ENCODE measurements at regions not wholly inside any gene's neighbourhood (a gene's known extent, or its start where the extent isn't known, plus 50 kb on each side); places are given as distances from the start of the nearest gene placed in this dataset.
"Not testable (repeated sequence)": the region's sequence is repeated elsewhere in the genome, so short reads cannot be mapped to it uniquely, and the experiment has no call there.

GRCh38 chr10:77740396-77740795, 102.8 kb upstream of the KCNMA1 start:
- H3K9me3 ChIP-seq (ENCODE audit: control insufficient read depth, low read length); H3K27ac ChIP-seq (ENCODE audit: low read depth, low read length, severe bottlenecking): not testable (repeated sequence)
- WGBS, 2 experiments (ENCODE audit: insufficient coverage in 2 of 2), result 88 to 100% methylated on average over 1 to 2 of the region's 3 CpGs

GRCh38 chr10:77738496-77739158, 101.0 kb upstream of the KCNMA1 start:
- 100% methylated on average over 1 of the region's 2 CpGs for WGBS, 2 experiments (ENCODE audit: insufficient coverage in 2 of 2)

More at GRCh38 chr10:77740396-77740795, 102.8 kb upstream of the KCNMA1 start:
- not testable (repeated sequence) for H3K4me3 ChIP-seq (ENCODE audit: extremely low read depth, insufficient read depth, low read length, poor library complexity, severe bottlenecking); H3K4me1 ChIP-seq (ENCODE audit: control insufficient read depth, insufficient read depth, low read length, poor library complexity, severe bottlenecking); H3K36me3 ChIP-seq (ENCODE audit: control insufficient read depth, insufficient read depth, low read length)

GRCh38 chr10:77737608-77738007, 100.0 kb upstream of the KCNMA1 start:
- Histone ChIP-seq H3K9me3 (ENCODE audit: control insufficient read depth, low read length) (peaks cover 6% of the 10 kb centered on the region), H3K36me3 (ENCODE audit: control insufficient read depth, insufficient read depth, low read length) (no peaks in the 10 kb centered on the region), H3K27ac (ENCODE audit: low read depth, low read length, severe bottlenecking) (no peak overlapping the region), H3K4me1 (ENCODE audit: control insufficient read depth, insufficient read depth, low read length, poor library complexity, severe bottlenecking) (peaks cover 5% of the 10 kb centered on the region), H3K4me3 (ENCODE audit: extremely low read depth, insufficient read depth, low read length, poor library complexity, severe bottlenecking) (no peak overlapping the region)
- 100% methylated on average over 1 of the region's 2 CpGs; no CpG with 5 or more reads in 1 of the 2 experiments for WGBS, 2 experiments (ENCODE audit: insufficient coverage in 2 of 2)

More at GRCh38 chr10:77738496-77739158, 101.0 kb upstream of the KCNMA1 start:
- no peaks in the 10 kb centered on the region for H3K36me3 ChIP-seq (ENCODE audit: control insufficient read depth, insufficient read depth, low read length)
- H3K4me1 ChIP-seq (ENCODE audit: control insufficient read depth, insufficient read depth, low read length, poor library complexity, severe bottlenecking), result peaks cover 5% of the 10 kb centered on the region
- no peak overlapping the region for H3K27ac ChIP-seq (ENCODE audit: low read depth, low read length, severe bottlenecking)
- no peak overlapping the region for H3K4me3 ChIP-seq (ENCODE audit: extremely low read depth, insufficient read depth, low read length, poor library complexity, severe bottlenecking)
- peaks cover 6% of the 10 kb centered on the region for H3K9me3 ChIP-seq (ENCODE audit: control insufficient read depth, low read length)

- not testable (repeated sequence) for H3K4me3 ChIP-seq (ENCODE audit: extremely low read depth, insufficient read depth, low read length, poor library complexity, severe bottlenecking); H3K36me3 ChIP-seq (ENCODE audit: control insufficient read depth, insufficient read depth, low read length); H3K27ac ChIP-seq (ENCODE audit: low read depth, low read length, severe bottlenecking); H3K9me3 ChIP-seq (ENCODE audit: control insufficient read depth, low read length); H3K4me1 ChIP-seq (ENCODE audit: control insufficient read depth, insufficient read depth, low read length, poor library complexity, severe bottlenecking)
- 60 to 79% methylated on average over 2 to 4 of the region's 5 CpGs for WGBS, 2 experiments (ENCODE audit: insufficient coverage in 2 of 2)
Observed at GRCh38 chr10:77735136-77735535, 97.5 kb upstream of the KCNMA1 start.

GRCh38 chr10:77732213-77733003, 94.8 kb upstream of the KCNMA1 start:
- Histone ChIP-seq H3K4me1 (ENCODE audit: control insufficient read depth, insufficient read depth, low read length, poor library complexity, severe bottlenecking) (peaks cover 2% of the 10 kb centered on the region), H3K9me3 (ENCODE audit: control insufficient read depth, low read length) (no peaks in the 10 kb centered on the region), H3K36me3 (ENCODE audit: control insufficient read depth, insufficient read depth, low read length) (no peaks in the 10 kb centered on the region), H3K27ac (ENCODE audit: low read depth, low read length, severe bottlenecking) (no peak overlapping the region), H3K4me3 (ENCODE audit: extremely low read depth, insufficient read depth, low read length, poor library complexity, severe bottlenecking) (no peak overlapping the region)
- WGBS, 2 experiments (ENCODE audit: insufficient coverage in 2 of 2), result 90 to 93% methylated on average over 14 to 16 of the region's 23 CpGs

- Histone ChIP-seq H3K4me1 (ENCODE audit: control insufficient read depth, insufficient read depth, low read length, poor library complexity, severe bottlenecking) (peaks cover 4% of the 10 kb centered on the region), H3K9me3 (ENCODE audit: control insufficient read depth, low read length) (no peaks in the 10 kb centered on the region), H3K27ac (ENCODE audit: low read depth, low read length, severe bottlenecking) (no peak overlapping the region), H3K36me3 (ENCODE audit: control insufficient read depth, insufficient read depth, low read length) (no peaks in the 10 kb centered on the region), H3K4me3 (ENCODE audit: extremely low read depth, insufficient read depth, low read length, poor library complexity, severe bottlenecking) (no peak overlapping the region)
- WGBS, 2 experiments (ENCODE audit: insufficient coverage in 2 of 2), result no CpG with 5 or more reads among the region's 3 CpGs
Observed at GRCh38 chr10:77727481-77727880, 89.9 kb upstream of the KCNMA1 start.

GRCh38 chr10:77726732-77727131, 89.1 kb upstream of the KCNMA1 start:
- H3K4me3 ChIP-seq (ENCODE audit: extremely low read depth, insufficient read depth, low read length, poor library complexity, severe bottlenecking), result no peak overlapping the region
- H3K27ac ChIP-seq (ENCODE audit: low read depth, low read length, severe bottlenecking), result no peak overlapping the region
- WGBS, 2 experiments (ENCODE audit: insufficient coverage in 2 of 2), result no CpG with 5 or more reads among the region's 3 CpGs
- H3K36me3 ChIP-seq (ENCODE audit: control insufficient read depth, insufficient read depth, low read length), result no peaks in the 10 kb centered on the region
- peaks cover 4% of the 10 kb centered on the region for H3K4me1 ChIP-seq (ENCODE audit: control insufficient read depth, insufficient read depth, low read length, poor library complexity, severe bottlenecking)
- H3K9me3 ChIP-seq (ENCODE audit: control insufficient read depth, low read length), result no peaks in the 10 kb centered on the region

- no peaks in the 10 kb centered on the region for H3K9me3 ChIP-seq (ENCODE audit: control insufficient read depth, low read length)
- peaks cover 4% of the 10 kb centered on the region for H3K4me1 ChIP-seq (ENCODE audit: control insufficient read depth, insufficient read depth, low read length, poor library complexity, severe bottlenecking)
- H3K27ac ChIP-seq (ENCODE audit: low read depth, low read length, severe bottlenecking), result no peak overlapping the region
- no CpG with 5 or more reads among the region's 1 CpG for WGBS, 2 experiments (ENCODE audit: insufficient coverage in 2 of 2)
- no peak overlapping the region for H3K4me3 ChIP-seq (ENCODE audit: extremely low read depth, insufficient read depth, low read length, poor library complexity, severe bottlenecking)
- no peaks in the 10 kb centered on the region for H3K36me3 ChIP-seq (ENCODE audit: control insufficient read depth, insufficient read depth, low read length)
Observed at GRCh38 chr10:77726301-77726700, 88.7 kb upstream of the KCNMA1 start.

- no peaks in the 10 kb centered on the region for H3K9me3 ChIP-seq (ENCODE audit: control insufficient read depth, low read length)
- no peak overlapping the region for H3K4me3 ChIP-seq (ENCODE audit: extremely low read depth, insufficient read depth, low read length, poor library complexity, severe bottlenecking)
- 89 to 100% methylated on average over 1 of the region's 2 CpGs for WGBS, 2 experiments (ENCODE audit: insufficient coverage in 2 of 2)
- no peak overlapping the region for H3K27ac ChIP-seq (ENCODE audit: low read depth, low read length, severe bottlenecking)
- no peaks in the 10 kb centered on the region for H3K36me3 ChIP-seq (ENCODE audit: control insufficient read depth, insufficient read depth, low read length)
- H3K4me1 ChIP-seq (ENCODE audit: control insufficient read depth, insufficient read depth, low read length, poor library complexity, severe bottlenecking), result peaks cover 4% of the 10 kb centered on the region
Observed at GRCh38 chr10:77724820-77725219, 87.2 kb upstream of the KCNMA1 start.

- Histone ChIP-seq H3K36me3 (ENCODE audit: control insufficient read depth, insufficient read depth, low read length) (no peaks in the 10 kb centered on the region), H3K9me3 (ENCODE audit: control insufficient read depth, low read length) (no peaks in the 10 kb centered on the region), H3K4me1 (ENCODE audit: control insufficient read depth, insufficient read depth, low read length, poor library complexity, severe bottlenecking) (peaks cover 4% of the 10 kb centered on the region), H3K4me3 (ENCODE audit: extremely low read depth, insufficient read depth, low read length, poor library complexity, severe bottlenecking) (no peak overlapping the region), H3K27ac (ENCODE audit: low read depth, low read length, severe bottlenecking) (peak overlapping the region; percentile 47)
- 100% methylated on average over 2 of the region's 5 CpGs; no CpG with 5 or more reads in 1 of the 2 experiments for WGBS, 2 experiments (ENCODE audit: insufficient coverage in 2 of 2)
Observed at GRCh38 chr10:77723376-77723775, 85.8 kb upstream of the KCNMA1 start.

GRCh38 chr10:77722956-77723355, 85.3 kb upstream of the KCNMA1 start:
- not testable (repeated sequence) for H3K4me3 ChIP-seq (ENCODE audit: extremely low read depth, insufficient read depth, low read length, poor library complexity, severe bottlenecking); H3K9me3 ChIP-seq (ENCODE audit: control insufficient read depth, low read length); H3K4me1 ChIP-seq (ENCODE audit: control insufficient read depth, insufficient read depth, low read length, poor library complexity, severe bottlenecking); H3K36me3 ChIP-seq (ENCODE audit: control insufficient read depth, insufficient read depth, low read length)
- H3K27ac ChIP-seq (ENCODE audit: low read depth, low read length, severe bottlenecking), result peak overlapping the region; percentile 47
- WGBS, 2 experiments (ENCODE audit: insufficient coverage in 2 of 2), result 93 to 100% methylated on average over 2 to 3 of the region's 3 CpGs
